Hepatocyte (in vitro differentiated cells): ENCODE measurements at regions not wholly inside any gene's neighbourhood (a gene's known extent, or its start where the extent isn't known, plus 50 kb on each side); places are given as distances from the start of the nearest gene placed in this dataset.

ENCODE experiments used
- DNase-seq: peaks from one replicate; pipeline ENCODE4 v3.0.0-alpha.2; 2016; ENCODE audit warnings: low spot score
- H2AFZ ChIP-seq: fragments of 200-600 bp; sonication (generic); 2 replicates; pipeline ENCODE4 v1.6.0; 2016; ENCODE audit warnings: antibody characterized with exemption, mild to moderate bottlenecking
- H3K27ac ChIP-seq: fragments of 200-600 bp; sonication (generic); 2 replicates; pipeline ENCODE4 v1.5.1; 2016; ENCODE audit warnings: mild to moderate bottlenecking
- H3K27me3 ChIP-seq: fragments of 200-600 bp; sonication (generic); 2 replicates; pipeline ENCODE4 v1.6.1; 2016
- H3K36me3 ChIP-seq: fragments of 200-600 bp; sonication (generic); replicated peaks from 2 replicates; pipeline ENCODE4 v1.5.1; 2016; ENCODE audit warnings: low read depth; ENCODE audit not compliant: insufficient read depth
- H3K4me1 ChIP-seq: fragments of 200-600 bp; sonication (generic); 2 replicates; pipeline ENCODE4 v1.5.1; 2016; ENCODE audit warnings: mild to moderate bottlenecking, moderate library complexity; ENCODE audit not compliant: insufficient read depth
- H3K4me2 ChIP-seq: fragments of 200-600 bp; sonication (generic); 2 replicates; pipeline ENCODE4 v1.6.0; 2016
- H3K4me3 ChIP-seq: fragments of 200-600 bp; sonication (generic); 2 replicates; pipeline ENCODE4 v1.5.1; 2016; ENCODE audit warnings: mild to moderate bottlenecking
- H3K79me2 ChIP-seq: fragments of 200-600 bp; sonication (generic); 2 replicates; pipeline ENCODE4 v1.6.0; 2017; ENCODE audit warnings: mild to moderate bottlenecking
- H3K9me2 ChIP-seq: fragments of 200-600 bp; sonication (generic); replicated peaks from 2 replicates; pipeline ENCODE4 v1.6.0; 2017; ENCODE audit warnings: mild to moderate bottlenecking; ENCODE audit not compliant: insufficient read depth
- H3K9me3 ChIP-seq: fragments of 200-600 bp; sonication (generic); 2 replicates; pipeline ENCODE4 v1.5.1; 2016; ENCODE audit warnings: low read depth, mild to moderate bottlenecking
- H4K20me1 ChIP-seq: fragments of 200-600 bp; sonication (generic); 2 replicates; pipeline ENCODE4 v1.6.0; 2016; ENCODE audit warnings: mild to moderate bottlenecking; ENCODE audit not compliant: insufficient read depth, poor library complexity, severe bottlenecking
- EZH2 ChIP-seq: fragments of 200-600 bp; sonication (generic); IDR thresholded peaks from 2 replicates; pipeline ENCODE4 v1.6.1; 2016; ENCODE audit warnings: antibody characterized with exemption, mild to moderate bottlenecking, borderline replicate concordance
- EZH2phosphoT487 ChIP-seq: fragments of 200-600 bp; sonication (generic); IDR thresholded peaks from one replicate; pipeline ENCODE4 v1.6.1; 2018; ENCODE audit warnings: antibody characterized with exemption, mild to moderate bottlenecking, low read depth, moderate library complexity; ENCODE audit not compliant: unreplicated experiment, severe bottlenecking
- WGBS: methylation state at CpG from one replicate; pipeline ENCODE4 v1.1.6; 2016; ENCODE audit warnings: low lambda C conversion rate; ENCODE audit errors: missing lambda C conversion rate; 5-methylcytosine and 5-hydroxymethylcytosine counted together
- TF ChIP-seq, protein P1 (sequence below): fragments of 200-600 bp; sonication (generic); IDR thresholded peaks from 2 replicates; pipeline ENCODE4 v1.5.1; 2016; ENCODE audit warnings: antibody characterized with exemption, mild to moderate bottlenecking; ENCODE audit not compliant: poor library complexity

GRCh38 chr7:98679741-98680140 lies 62.7 kb downstream of the NPTX2 start:
- H3K9me3 ChIP-seq = no peaks in the 10 kb centered on the region
- H3K9me2 ChIP-seq = no peaks in the 10 kb centered on the region
- no peaks in the 10 kb centered on the region for H3K27me3 ChIP-seq
- no peak for DNase-seq
- TF ChIP-seq EZH2phosphoT487 (no peak), EZH2 (no peak)
- TF ChIP-seq, protein P1, sequence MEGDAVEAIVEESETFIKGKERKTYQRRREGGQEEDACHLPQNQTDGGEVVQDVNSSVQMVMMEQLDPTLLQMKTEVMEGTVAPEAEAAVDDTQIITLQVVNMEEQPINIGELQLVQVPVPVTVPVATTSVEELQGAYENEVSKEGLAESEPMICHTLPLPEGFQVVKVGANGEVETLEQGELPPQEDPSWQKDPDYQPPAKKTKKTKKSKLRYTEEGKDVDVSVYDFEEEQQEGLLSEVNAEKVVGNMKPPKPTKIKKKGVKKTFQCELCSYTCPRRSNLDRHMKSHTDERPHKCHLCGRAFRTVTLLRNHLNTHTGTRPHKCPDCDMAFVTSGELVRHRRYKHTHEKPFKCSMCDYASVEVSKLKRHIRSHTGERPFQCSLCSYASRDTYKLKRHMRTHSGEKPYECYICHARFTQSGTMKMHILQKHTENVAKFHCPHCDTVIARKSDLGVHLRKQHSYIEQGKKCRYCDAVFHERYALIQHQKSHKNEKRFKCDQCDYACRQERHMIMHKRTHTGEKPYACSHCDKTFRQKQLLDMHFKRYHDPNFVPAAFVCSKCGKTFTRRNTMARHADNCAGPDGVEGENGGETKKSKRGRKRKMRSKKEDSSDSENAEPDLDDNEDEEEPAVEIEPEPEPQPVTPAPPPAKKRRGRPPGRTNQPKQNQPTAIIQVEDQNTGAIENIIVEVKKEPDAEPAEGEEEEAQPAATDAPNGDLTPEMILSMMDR = no peak
- no peaks in the 10 kb centered on the region for H3K36me3 ChIP-seq
- H3K4me1 ChIP-seq = no peaks in the 10 kb centered on the region
- no peak overlapping the region for H2AFZ ChIP-seq
- no peak overlapping the region for H3K27ac ChIP-seq
- H3K4me3 ChIP-seq = no peak overlapping the region
- no peaks in the 10 kb centered on the region for H3K79me2 ChIP-seq
- no peak overlapping the region for H3K4me2 ChIP-seq
- no peaks in the 10 kb centered on the region for H4K20me1 ChIP-seq
- WGBS = 39% methylated on average over 3 of the region's 3 CpGs

DNA sequence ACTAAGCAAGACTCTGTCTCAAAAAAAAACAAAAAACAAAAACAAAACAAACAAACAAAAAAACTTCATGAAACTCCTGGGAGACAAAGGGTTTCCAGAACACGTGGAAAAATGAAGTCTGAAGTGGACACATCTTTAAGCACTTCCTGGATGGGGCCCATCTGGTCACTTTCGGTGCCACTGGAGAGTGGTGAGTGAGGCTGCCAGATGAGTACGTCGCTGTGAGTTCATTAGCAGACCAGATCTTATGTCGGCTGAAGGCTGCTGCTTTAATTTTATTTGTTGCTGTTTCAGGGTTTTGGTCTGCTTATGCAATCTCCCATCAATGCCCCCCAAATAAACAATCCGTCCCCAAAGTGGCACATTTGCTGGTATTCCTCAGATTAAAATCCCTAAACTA lies 64.4 kb downstream of the NPTX2 start:
- Histone ChIP-seq H3K9me2 (no peaks in the 10 kb centered on the region), H3K27ac (no peak overlapping the region), H4K20me1 (no peaks in the 10 kb centered on the region), H3K9me3 (no peaks in the 10 kb centered on the region), H2AFZ (no peak overlapping the region), H3K4me3 (no peak overlapping the region), H3K4me2 (no peak overlapping the region), H3K36me3 (no peaks in the 10 kb centered on the region), H3K79me2 (no peaks in the 10 kb centered on the region), H3K27me3 (no peaks in the 10 kb centered on the region), H3K4me1 (no peaks in the 10 kb centered on the region)
- no peak for DNase-seq
- WGBS = 65% methylated on average over 6 of the region's 6 CpGs
- TF ChIP-seq EZH2 (no peak), EZH2phosphoT487 (no peak)
- TF ChIP-seq, protein P1 = no peak

DNA sequence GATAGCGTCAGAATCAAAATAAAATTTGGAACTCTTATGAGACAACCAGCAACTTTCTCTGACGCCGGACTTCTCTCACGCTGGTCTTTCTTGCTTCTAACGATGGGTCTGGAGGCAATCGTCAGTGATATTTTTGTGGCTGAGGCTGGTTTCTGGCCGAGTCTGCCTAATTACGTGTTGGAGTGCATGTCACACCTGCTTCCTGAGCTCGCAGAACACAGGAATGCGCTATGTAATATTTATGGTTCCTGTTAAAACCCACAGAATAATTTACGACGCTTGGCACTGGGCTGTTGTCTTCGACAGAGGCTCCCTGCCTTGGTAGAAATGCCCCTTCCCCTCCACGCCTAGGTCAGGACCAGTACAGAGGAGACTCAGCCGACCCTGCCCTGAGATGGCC lies 64.9 kb downstream of the NPTX2 start:
- H3K27me3 ChIP-seq = no peaks in the 10 kb centered on the region
- no peaks in the 10 kb centered on the region for H3K36me3 ChIP-seq
- H3K4me2 ChIP-seq = no peak overlapping the region
- H3K4me3 ChIP-seq = no peak overlapping the region
- H3K79me2 ChIP-seq = no peaks in the 10 kb centered on the region
- H4K20me1 ChIP-seq = no peaks in the 10 kb centered on the region
- no peak overlapping the region for H2AFZ ChIP-seq
- H3K9me2 ChIP-seq = no peaks in the 10 kb centered on the region
- H3K27ac ChIP-seq = no peak overlapping the region
- no peaks in the 10 kb centered on the region for H3K9me3 ChIP-seq
- no peaks in the 10 kb centered on the region for H3K4me1 ChIP-seq
- DNase-seq = no peak
- 65% methylated on average over 15 of the region's 15 CpGs for WGBS
- TF ChIP-seq EZH2 (no peak), EZH2phosphoT487 (no peak)
- TF ChIP-seq, protein P1 = no peak

GRCh38 chr7:98683514-98683913 lies 66.4 kb downstream of the NPTX2 start:
- H2AFZ ChIP-seq = no peak overlapping the region
- no peaks in the 10 kb centered on the region for H3K9me2 ChIP-seq
- no peaks in the 10 kb centered on the region for H3K9me3 ChIP-seq
- TF ChIP-seq, protein P1 = no peak
- TF ChIP-seq EZH2 (no peak), EZH2phosphoT487 (no peak)
- H3K27ac ChIP-seq = no peak overlapping the region
- no peaks in the 10 kb centered on the region for H4K20me1 ChIP-seq
- no peaks in the 10 kb centered on the region for H3K27me3 ChIP-seq
- H3K4me3 ChIP-seq = no peak overlapping the region
- no peaks in the 10 kb centered on the region for H3K79me2 ChIP-seq
- no peak for DNase-seq
- no peaks in the 10 kb centered on the region for H3K4me1 ChIP-seq
- H3K4me2 ChIP-seq = no peak overlapping the region
- WGBS = 76% methylated on average over 2 of the region's 2 CpGs
- H3K36me3 ChIP-seq = no peaks in the 10 kb centered on the region
